ENCODE measurements at regions not wholly inside any gene's neighbourhood (a gene's known extent, or its start where the extent isn't known, plus 50 kb on each side); places are given as distances from the start of the nearest gene placed in this dataset.

DNA sequence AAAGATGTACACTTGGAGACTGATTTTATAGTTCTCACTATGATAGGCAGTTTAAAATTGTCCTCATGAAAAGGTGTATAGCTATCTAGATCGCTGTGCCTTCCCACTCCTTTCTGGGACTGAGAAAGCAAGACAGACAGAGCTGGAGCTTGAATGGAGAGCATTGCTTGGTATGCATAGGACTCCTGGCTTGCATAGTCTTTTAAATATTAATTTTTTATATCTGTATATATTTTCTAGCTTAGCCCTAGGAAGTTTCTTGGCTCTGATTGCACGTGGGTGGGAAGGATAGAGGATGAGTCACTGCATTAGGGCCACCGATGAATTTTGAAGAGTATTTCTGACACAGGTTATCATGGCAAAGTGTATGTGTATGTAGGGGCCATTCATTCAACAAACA is 150.0 kb upstream of the SPACA1 start:
- TF ChIP-seq, protein P1, sequence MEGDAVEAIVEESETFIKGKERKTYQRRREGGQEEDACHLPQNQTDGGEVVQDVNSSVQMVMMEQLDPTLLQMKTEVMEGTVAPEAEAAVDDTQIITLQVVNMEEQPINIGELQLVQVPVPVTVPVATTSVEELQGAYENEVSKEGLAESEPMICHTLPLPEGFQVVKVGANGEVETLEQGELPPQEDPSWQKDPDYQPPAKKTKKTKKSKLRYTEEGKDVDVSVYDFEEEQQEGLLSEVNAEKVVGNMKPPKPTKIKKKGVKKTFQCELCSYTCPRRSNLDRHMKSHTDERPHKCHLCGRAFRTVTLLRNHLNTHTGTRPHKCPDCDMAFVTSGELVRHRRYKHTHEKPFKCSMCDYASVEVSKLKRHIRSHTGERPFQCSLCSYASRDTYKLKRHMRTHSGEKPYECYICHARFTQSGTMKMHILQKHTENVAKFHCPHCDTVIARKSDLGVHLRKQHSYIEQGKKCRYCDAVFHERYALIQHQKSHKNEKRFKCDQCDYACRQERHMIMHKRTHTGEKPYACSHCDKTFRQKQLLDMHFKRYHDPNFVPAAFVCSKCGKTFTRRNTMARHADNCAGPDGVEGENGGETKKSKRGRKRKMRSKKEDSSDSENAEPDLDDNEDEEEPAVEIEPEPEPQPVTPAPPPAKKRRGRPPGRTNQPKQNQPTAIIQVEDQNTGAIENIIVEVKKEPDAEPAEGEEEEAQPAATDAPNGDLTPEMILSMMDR (IDR thresholded peaks at IDR 0.05; ENCODE audit: control insufficient read depth, extremely low read depth, insufficient read depth): no peak
- DNase-seq (ENCODE audit: low read depth): no peak
- no peak overlapping the region for H3K4me3 ChIP-seq (ENCODE audit: low read depth, low read length)

DNA sequence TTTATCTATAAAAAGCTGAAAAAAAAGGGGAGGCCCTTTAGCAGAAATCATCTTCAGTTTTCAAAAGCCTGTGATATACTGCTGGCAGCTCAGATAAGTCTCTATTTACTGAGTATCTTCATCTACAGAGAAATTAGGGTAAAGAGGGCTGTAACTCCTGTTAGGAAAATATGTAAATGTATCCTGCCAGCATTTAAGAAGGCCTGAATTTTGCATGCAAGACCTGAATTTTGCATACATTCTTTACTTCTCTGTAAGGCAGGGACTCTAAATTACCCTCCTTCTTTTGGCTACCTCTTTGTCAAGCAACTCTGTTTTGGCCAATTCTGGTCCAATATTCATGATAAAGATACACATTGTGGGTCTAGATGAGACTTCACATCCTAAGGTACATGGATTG is 150.6 kb upstream of the SPACA1 start:
- no peak overlapping the region for H3K4me3 ChIP-seq (ENCODE audit: low read depth, low read length)
- no peak for DNase-seq (ENCODE audit: low read depth)
- TF ChIP-seq, protein P1 (IDR thresholded peaks at IDR 0.05; ENCODE audit: control insufficient read depth, extremely low read depth, insufficient read depth): no peak

DNA sequence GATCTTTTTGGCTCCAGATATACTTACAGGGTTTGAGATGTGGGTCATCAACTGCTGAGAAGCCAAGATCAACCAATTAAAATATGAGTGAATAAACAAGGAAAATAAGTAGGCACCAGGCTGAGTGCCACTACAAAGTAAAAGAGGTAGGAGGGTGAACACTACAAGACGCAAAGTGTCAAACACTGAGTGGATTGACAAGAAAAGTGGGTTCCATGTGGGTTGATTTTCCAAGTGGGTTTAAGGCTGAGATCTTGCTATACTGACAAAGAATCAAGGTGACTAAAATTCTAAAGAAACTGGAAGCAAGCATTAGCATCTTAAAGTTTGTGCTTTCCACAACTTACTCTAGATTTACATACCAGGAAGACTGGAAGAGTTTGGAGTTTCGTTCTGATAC is 160.4 kb upstream of the SPACA1 start:
- H3K4me3 ChIP-seq (ENCODE audit: low read depth, low read length): no peak overlapping the region
- TF ChIP-seq, protein P1 (IDR thresholded peaks at IDR 0.05; ENCODE audit: control insufficient read depth, extremely low read depth, insufficient read depth): no peak
- DNase-seq (ENCODE audit: low read depth): no peak

DNA sequence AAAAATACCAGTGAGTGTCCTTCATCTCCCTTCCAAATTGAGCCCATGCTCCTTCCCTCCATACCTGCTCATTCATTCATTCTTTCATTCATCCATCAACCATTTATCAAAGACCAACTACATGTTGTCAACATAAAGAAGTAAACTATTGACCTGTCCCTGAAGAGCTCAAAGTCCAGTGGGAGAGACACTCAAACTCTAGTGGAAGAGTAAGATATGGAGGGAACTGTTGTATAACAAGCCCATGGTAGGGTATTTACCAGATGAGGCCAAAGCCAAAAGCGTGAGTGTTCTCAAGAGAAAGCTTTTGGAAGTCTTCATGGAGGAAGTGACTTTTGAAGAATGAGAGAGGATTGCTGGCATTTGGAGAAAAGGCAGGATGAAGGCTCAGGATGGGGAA is 163.4 kb upstream of the SPACA1 start:
- DNase-seq (ENCODE audit: low read depth): no peak
- TF ChIP-seq, protein P1 (IDR thresholded peaks at IDR 0.05; ENCODE audit: control insufficient read depth, extremely low read depth, insufficient read depth): no peak

DNA sequence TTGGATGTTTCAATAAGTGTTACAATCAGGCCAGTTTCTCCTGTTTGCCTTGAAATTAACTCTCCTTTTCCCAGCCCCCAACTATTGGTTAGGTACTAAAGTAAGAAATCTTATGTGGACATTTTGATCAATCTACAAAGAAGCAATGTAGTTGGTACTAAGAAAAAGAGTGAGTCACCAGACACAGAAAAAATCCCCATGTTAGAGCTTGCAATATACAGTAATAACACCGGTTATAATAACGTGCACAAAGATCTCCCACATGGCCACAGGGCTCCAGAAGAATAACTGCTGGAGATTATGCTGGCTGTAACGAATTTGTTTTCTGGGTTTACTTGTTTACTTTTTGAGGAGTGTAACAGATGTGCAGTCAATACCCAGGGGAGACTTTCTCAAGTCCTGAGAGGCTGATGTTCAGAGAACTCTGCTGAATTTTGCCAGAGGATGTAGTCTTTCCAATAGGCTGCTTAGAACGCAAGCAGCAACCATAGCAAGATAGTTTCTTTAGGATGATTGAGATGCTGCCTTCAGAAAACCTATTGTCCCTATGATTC is 166.2 kb upstream of the SPACA1 start:
- TF ChIP-seq, protein P1 (IDR thresholded peaks at IDR 0.05; ENCODE audit: control insufficient read depth, extremely low read depth, insufficient read depth): no peak

More for the DNA sequence above, 163.4 kb upstream of the SPACA1 start:
- H3K4me3 ChIP-seq (ENCODE audit: low read depth, low read length): no peak overlapping the region

DNA sequence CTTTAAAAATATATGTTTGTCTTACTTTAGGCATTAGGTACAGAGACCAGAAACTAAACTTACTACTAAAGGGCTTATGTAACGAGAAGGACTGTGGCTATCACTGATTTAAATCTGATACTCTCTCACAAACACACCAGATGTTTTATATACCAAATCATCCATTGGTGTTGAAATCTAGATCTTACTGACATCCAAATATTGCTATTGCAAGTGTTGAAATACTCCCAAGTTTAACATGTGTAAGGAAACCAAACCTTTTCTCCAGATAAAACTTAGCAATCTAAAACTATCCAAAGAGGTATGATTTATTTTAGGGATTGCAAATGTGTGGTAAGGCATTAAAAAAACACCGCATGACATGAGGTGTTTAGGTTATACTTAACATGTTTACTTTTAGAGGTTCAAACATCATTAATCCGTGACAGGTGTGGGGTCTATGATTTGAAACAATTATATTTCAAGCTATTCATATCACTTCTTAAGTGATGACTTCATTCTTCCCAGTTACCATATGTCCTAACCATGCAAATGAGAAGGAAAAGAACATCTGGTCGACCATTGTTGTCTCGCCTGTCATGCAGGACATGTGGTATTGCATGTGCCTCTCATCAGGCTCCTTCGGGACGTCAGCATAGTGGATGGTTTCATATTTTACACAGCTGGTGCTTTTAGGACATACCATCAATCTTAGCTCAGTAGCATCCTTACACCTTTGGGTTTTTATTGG is 168.3 kb upstream of the SPACA1 start:
- no peak overlapping the region for H3K4me3 ChIP-seq (ENCODE audit: low read depth, low read length)
- DNase-seq (ENCODE audit: low read depth): no peak
- TF ChIP-seq, protein P1 (IDR thresholded peaks at IDR 0.05; ENCODE audit: control insufficient read depth, extremely low read depth, insufficient read depth): no peak

More for the DNA sequence above, 166.2 kb upstream of the SPACA1 start:
- no peak for DNase-seq (ENCODE audit: low read depth)
- H3K4me3 ChIP-seq (ENCODE audit: low read depth, low read length): no peak overlapping the region

DNA sequence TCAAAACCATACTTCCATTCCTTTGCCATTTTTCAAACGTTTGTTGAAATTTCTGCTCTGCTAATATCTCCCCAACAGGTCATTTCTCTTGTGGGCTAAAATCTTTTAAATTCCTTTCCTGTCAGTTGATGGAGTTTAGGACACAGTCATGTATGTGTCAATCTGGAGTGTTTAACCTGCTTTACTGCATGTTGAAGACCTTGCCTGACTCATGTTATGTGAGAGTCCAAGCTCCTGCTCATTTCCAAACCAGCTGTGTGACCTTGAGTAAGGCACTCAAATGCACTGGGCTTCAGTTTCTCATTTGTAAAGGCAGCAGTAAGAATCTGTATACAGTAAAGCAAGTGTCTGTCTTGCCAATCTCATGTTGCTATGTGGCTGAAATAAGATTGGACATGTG is 171.9 kb upstream of the SPACA1 start:
- no peak for DNase-seq (ENCODE audit: low read depth)

More for the DNA sequence above, 171.9 kb upstream of the SPACA1 start:
- TF ChIP-seq, protein P1 (IDR thresholded peaks at IDR 0.05; ENCODE audit: control insufficient read depth, extremely low read depth, insufficient read depth): no peak
- H3K4me3 ChIP-seq (ENCODE audit: low read depth, low read length): no peak overlapping the region
